Right kidney (tissue), 1 donor: ENCODE measurements at regions not wholly inside any gene's neighbourhood (a gene's known extent, or its start where the extent isn't known, plus 50 kb on each side); places are given as distances from the start of the nearest gene placed in this dataset.

Experiments used
- DNase-seq: peaks from one replicate; pipeline ENCODE4 v3.0.0-alpha.2; 2016

DNA sequence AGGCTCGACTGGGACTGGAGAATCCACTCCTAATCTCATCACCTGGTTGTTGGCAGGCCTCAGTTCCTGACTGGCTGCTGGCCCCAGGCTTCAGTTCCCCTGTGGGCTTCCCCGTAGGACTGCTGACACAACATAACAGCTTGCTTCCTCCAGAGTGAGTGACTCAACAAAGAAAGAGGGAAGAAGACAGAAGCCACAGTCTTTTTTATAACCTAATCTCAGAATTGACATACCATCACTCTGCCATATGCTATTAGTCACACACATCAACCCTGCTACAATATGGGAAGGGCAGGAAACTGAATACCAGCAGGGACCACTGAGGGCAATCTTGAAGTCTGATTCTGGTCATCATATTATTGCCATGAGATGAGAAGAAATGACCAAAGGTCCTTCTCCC lies 76.8 kb upstream of the SLC14A2 start:
- DNase-seq, result no peak

GRCh38 chr18:45539491-45539891 lies 75.8 kb upstream of the SLC14A2 start:
- peak; percentile 61 for DNase-seq

DNA sequence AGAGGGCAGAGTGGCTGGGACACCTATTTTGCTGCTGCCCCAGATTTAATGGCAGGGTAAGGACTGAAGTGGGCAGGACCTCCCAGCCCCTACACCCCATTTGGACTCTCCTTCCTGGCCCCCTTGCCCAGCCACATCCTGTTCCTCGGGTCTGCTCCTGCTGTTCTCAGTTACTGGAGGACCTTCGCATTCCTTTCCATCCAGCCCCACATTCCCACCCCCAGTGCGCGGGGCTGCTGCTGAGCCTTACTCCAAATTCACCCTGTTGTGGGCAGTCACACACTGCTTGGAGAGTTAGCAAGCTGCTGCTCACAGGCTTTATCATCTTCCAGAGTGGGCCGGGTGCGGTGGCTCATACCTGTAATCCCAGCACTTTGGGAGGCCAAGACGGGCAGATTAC lies 75.2 kb upstream of the SLC14A2 start:
- peak; percentile 68 for DNase-seq

GRCh38 chr18:45541421-45541820 lies 73.9 kb upstream of the SLC14A2 start:
- DNase-seq, result no peak

- DNase-seq, result no peak
Observed at GRCh38 chr18:45542043-45542442, 73.2 kb upstream of the SLC14A2 start.

- no peak for DNase-seq
Observed at GRCh38 chr18:45547910-45548309, 67.4 kb upstream of the SLC14A2 start.

- no peak for DNase-seq
Observed at GRCh38 chr18:45548614-45549013, 66.7 kb upstream of the SLC14A2 start.

GRCh38 chr18:45549290-45549689 lies 66.0 kb upstream of the SLC14A2 start:
- DNase-seq, result no peak

- DNase-seq, result no peak
Observed at GRCh38 chr18:45551142-45551815, 64.0 kb upstream of the SLC14A2 start.

- DNase-seq, result peak; percentile 59
Observed at GRCh38 chr18:45553723-45554388, 61.4 kb upstream of the SLC14A2 start.

- DNase-seq, result peak; percentile 47
Observed at GRCh38 chr18:45554389-45554737, 60.9 kb upstream of the SLC14A2 start.

- no peak for DNase-seq
Observed at GRCh38 chr18:45556222-45556621, 59.1 kb upstream of the SLC14A2 start.

DNA sequence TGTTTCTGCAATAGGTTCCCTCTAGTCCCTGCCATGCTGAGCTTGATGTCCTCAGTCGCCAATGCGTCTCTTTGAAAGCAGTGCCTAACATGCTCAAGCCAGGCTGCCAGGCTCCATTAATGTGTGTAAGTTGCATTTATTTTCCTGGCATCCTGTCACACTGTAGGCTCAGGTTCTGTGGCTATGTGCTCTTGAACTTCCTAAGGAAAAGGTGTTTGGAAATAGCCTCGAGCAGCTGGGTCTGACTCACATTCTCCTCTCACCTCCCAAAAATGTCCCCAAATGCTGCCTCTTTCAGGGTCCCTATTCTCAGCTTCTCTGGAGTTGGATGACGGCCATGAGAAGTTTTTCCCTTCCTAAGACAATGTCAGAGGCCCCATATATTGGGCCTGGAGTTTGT lies 58.0 kb upstream of the SLC14A2 start:
- no peak for DNase-seq

DNA sequence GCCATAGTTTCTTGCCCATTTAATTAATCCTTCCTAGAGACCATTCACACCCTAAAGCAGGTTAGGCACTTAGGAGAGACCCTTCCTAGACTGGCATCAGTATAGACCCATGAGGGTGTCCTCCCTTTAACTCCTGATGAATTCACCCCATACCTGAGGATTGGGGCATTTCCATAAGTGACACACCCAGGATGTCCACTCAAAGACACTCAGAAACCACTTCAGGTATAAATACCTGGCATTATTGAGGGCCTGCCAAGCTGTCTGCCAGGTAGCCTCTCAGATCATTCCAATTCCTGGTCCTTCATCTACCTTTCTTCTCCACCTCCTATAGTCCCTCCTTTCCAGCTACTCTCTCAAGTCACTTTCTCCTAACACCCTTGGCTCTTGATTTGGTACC lies 57.5 kb upstream of the SLC14A2 start:
- no peak for DNase-seq

DNA sequence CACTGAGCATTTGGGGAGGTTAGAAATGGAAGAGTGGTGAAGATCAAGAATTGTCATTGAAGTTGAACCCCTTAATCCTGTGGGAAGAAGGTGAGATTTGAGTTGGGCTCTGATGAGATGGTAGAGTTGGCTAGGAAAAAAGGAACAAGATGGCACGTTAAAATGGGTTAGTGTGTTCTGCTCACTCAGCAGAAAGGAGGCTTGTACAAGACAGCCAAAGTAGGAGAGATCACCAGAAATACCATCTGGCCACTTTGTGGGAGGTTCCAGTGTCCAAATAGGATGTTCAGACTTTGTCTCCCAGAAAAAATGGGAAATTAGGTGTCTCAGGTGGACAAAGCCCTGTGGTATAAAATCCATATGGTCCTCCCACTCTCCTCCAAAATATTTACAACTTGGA lies 56.0 kb upstream of the SLC14A2 start:
- no peak for DNase-seq

- DNase-seq, result no peak
Observed at GRCh38 chr18:45560870-45561269, 54.4 kb upstream of the SLC14A2 start.

GRCh38 chr18:45562567-45563479 lies 52.5 kb upstream of the SLC14A2 start:
- peak; percentile 51 for DNase-seq

DNA sequence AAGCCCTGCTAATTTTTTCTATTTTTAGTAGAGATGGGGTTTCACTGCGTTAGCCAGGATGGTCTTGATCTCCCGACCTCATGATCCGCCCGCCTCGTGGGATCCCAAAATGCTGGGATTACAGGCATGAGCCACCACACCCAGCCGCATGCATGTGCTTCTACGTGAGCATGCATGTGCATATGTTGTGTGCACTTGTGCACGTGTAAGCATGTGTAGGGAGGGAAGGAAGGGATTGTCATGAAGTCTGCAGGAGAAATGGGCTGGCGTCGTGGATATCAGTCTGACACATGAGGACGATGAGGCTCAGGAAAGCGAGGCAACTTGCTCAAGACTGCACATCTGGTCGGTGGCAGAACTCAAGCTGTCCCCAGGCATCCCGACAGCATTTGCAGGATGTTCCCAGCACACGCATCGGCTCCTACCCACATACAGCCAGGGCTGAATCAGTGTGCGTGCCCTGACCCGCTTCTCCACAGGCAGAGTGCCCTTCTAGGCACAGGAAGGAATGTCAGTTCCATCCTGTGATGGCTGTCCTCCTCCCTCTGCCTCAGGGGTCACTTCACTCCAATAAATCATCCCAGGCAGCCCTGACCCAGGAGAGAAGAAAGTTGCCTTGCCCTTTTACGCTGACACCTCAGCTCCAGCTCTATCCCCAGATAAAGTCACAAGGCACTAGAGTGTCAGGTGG lies 49.9 kb upstream of the SLC14A2 start:
- no peak for DNase-seq
